GM12878 (cell line): ENCODE measurements at regions not wholly inside any gene's neighbourhood (a gene's known extent, or its start where the extent isn't known, plus 50 kb on each side); places are given as distances from the start of the nearest gene placed in this dataset.

ENCODE experiments used
- ETV6 ChIP-seq, 2 experiments: fragments of 450-650 bp in 1 of 2; IDR thresholded peaks in 1 of 2; conservative IDR thresholded peaks in 1 of 2; 2 replicates each; pipeline ENCODE4 v1.6.1; 2014; ENCODE audit warnings: antibody characterized with exemption in 1 of 2, borderline replicate concordance in 1 of 2, low read depth in 1 of 2, mild to moderate bottlenecking in 1 of 2, moderate library complexity in 1 of 2
- POLR2AphosphoS5 ChIP-seq: IDR thresholded peaks from 2 replicates; pipeline ENCODE4 v1.6.1; 2011; ENCODE audit warnings: mild to moderate bottlenecking, low read length, inconsistent platforms
- RAD21 ChIP-seq: IDR thresholded peaks from 2 replicates; pipeline ENCODE4 v1.6.1; 2011; ENCODE audit warnings: mild to moderate bottlenecking, low read depth, low read length, moderate library complexity; ENCODE audit not compliant: insufficient read depth
- RFX5 ChIP-seq: IDR thresholded peaks from 2 replicates; pipeline ENCODE4 v1.6.1; 2011; ENCODE audit warnings: low read depth, low read length, improper control_type of control experiment
- TAF1 ChIP-seq: IDR thresholded peaks from 2 replicates; pipeline ENCODE4 v1.6.1; 2011; ENCODE audit warnings: mild to moderate bottlenecking, low read depth, low read length, borderline replicate concordance
- TF ChIP-seq, protein P1 (sequence below), 3 experiments: IDR thresholded peaks in 2 of 3; conservative IDR thresholded peaks in 1 of 3; 2 replicates each; pipeline ENCODE4 v1.5.1; 2011; ENCODE audit warnings: low read depth in 3 of 3, low read length in 3 of 3, mild to moderate bottlenecking in 3 of 3, control low read depth in 2 of 3, moderate library complexity in 2 of 3, inconsistent platforms in 1 of 3, mixed read lengths in 1 of 3; ENCODE audit not compliant: control insufficient read depth in 2 of 3, insufficient read depth in 1 of 3; ENCODE audit errors: extremely low read depth in 1 of 3
- TF ChIP-seq, protein P2 (sequence below): fragments of 450-650 bp; IDR thresholded peaks from 2 replicates; pipeline ENCODE4 v1.6.1; 2016; ENCODE audit warnings: mild to moderate bottlenecking

DNA sequence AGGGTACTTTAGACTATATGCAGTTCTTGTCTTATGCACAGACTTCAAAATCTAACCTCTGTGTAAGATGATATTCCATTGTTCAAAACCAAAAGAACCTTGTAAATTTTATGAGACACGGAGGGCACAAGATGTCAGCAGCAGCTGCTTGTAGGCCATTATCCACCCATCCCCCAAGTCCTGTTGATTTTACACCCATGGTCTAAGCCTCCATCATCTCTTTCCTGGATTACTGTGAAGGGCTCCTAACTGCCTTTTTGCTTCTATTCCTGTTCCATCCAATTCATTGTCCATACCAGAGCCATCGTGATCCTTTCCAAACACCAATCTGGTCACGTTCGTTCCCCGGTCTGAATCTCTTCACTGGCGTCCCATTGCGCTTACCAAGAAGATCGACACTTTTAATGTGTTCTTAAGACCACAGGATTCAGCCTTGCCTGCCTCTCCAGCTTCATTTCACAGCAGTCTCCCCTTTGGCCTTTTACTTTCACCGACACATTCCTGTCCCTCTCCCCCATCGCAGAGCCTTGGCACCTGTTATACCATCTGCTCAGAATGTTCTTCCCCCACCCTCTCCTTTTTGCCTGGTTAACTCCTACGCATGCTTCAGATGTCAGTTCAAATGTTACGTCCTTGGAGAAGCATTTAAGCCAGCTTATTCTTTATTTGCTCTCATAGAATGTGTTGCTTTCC lies 107.3 kb upstream of the POU3F1 start:
- TF ChIP-seq POLR2AphosphoS5 (no peak), RAD21 (no peak), ETV6 (conservative IDR thresholded peaks at IDR 0.05 in 1 of 2, IDR thresholded peaks at IDR 0.05 in 1 of 2; ENCODE audit: borderline replicate concordance in 1 of 2, low read depth in 1 of 2) (no peak), TAF1 (no peak), RFX5 (no peak)
- TF ChIP-seq, protein P1, sequence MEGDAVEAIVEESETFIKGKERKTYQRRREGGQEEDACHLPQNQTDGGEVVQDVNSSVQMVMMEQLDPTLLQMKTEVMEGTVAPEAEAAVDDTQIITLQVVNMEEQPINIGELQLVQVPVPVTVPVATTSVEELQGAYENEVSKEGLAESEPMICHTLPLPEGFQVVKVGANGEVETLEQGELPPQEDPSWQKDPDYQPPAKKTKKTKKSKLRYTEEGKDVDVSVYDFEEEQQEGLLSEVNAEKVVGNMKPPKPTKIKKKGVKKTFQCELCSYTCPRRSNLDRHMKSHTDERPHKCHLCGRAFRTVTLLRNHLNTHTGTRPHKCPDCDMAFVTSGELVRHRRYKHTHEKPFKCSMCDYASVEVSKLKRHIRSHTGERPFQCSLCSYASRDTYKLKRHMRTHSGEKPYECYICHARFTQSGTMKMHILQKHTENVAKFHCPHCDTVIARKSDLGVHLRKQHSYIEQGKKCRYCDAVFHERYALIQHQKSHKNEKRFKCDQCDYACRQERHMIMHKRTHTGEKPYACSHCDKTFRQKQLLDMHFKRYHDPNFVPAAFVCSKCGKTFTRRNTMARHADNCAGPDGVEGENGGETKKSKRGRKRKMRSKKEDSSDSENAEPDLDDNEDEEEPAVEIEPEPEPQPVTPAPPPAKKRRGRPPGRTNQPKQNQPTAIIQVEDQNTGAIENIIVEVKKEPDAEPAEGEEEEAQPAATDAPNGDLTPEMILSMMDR (IDR thresholded peaks at IDR 0.05 in 2 of 3, conservative IDR thresholded peaks at IDR 0.05 in 1 of 3; ENCODE audit: control insufficient read depth in 2 of 3, extremely low read depth in 1 of 3, insufficient read depth in 1 of 3, low read depth in 3 of 3, low read length in 3 of 3) = no peak
- TF ChIP-seq, protein P2, sequence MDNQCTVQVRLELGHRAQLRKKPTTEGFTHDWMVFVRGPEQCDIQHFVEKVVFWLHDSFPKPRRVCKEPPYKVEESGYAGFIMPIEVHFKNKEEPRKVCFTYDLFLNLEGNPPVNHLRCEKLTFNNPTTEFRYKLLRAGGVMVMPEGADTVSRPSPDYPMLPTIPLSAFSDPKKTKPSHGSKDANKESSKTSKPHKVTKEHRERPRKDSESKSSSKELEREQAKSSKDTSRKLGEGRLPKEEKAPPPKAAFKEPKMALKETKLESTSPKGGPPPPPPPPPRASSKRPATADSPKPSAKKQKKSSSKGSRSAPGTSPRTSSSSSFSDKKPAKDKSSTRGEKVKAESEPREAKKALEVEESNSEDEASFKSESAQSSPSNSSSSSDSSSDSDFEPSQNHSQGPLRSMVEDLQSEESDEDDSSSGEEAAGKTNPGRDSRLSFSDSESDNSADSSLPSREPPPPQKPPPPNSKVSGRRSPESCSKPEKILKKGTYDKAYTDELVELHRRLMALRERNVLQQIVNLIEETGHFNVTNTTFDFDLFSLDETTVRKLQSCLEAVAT = no peak
